Heart left ventricle (tissue), 16 donors: ENCODE measurements at regions not wholly inside any gene's neighbourhood (a gene's known extent, or its start where the extent isn't known, plus 50 kb on each side); places are given as distances from the start of the nearest gene placed in this dataset.

Source experiments
- ATAC-seq, 4 donors: fragments of 200-7000 bp; cut with Tn5 transposase; one replicate each; pipeline ENCODE4 v1.9.1; 2020 to 2022; ENCODE audit warnings: moderate library complexity in 4 of 4, mild to moderate bottlenecking in 3 of 4, moderate number of reproducible peaks in 1 of 4
- DNase-seq, 5 donors: peaks; one replicate each; pipeline ENCODE4 v3.0.0-alpha.2; 2020
- H3K27ac ChIP-seq, 12 donors: fragments of 200-600 bp; sonication (generic) in 4 of 12; one replicate each; pipeline versions ENCODE4 v1.5.0 to v1.8.0; 2016 to 2022; ENCODE audit warnings: mild to moderate bottlenecking in 2 of 12
- H3K27me3 ChIP-seq, 9 donors: fragments of 200-600 bp; sonication (generic) in 2 of 9; one replicate each; pipeline versions ENCODE4 v1.5.1 to v1.8.0; 2016 to 2022; ENCODE audit warnings: mild to moderate bottlenecking in 3 of 9
- H3K36me3 ChIP-seq, 9 donors: fragments of 200-600 bp; sonication (generic) in 2 of 9; one replicate each; pipeline versions ENCODE4 v1.5.0 to v1.8.0; 2018 to 2022; ENCODE audit warnings: mild to moderate bottlenecking in 2 of 9
- H3K4me1 ChIP-seq, 12 donors: fragments of 200-600 bp; sonication (generic) in 4 of 12; one replicate each; pipeline versions ENCODE4 v1.5.0 to v1.8.0; 2016 to 2022; ENCODE audit warnings: mild to moderate bottlenecking in 3 of 12
- H3K4me3 ChIP-seq, 12 donors: fragments of 200-600 bp; sonication (generic) in 4 of 12; one replicate each; pipeline versions ENCODE4 v1.5.0 to v1.8.0; 2017 to 2022; ENCODE audit warnings: mild to moderate bottlenecking in 9 of 12, moderate library complexity in 4 of 12
- H3K9me3 ChIP-seq, 12 donors: fragments of 200-600 bp; sonication (generic) in 4 of 12; one replicate each; pipeline versions ENCODE4 v1.5.0 to v1.8.0; 2016 to 2022; ENCODE audit warnings: mild to moderate bottlenecking in 1 of 12
- POLR2A ChIP-seq, 2 donors: fragments of 450-650 bp; IDR thresholded peaks; one replicate each; pipeline ENCODE4 v1.6.1; 2017; ENCODE audit warnings: antibody characterized with exemption in 2 of 2, mild to moderate bottlenecking in 2 of 2, moderate library complexity in 2 of 2
- WGBS, 4 donors: extraction: QIAGEN DNeasy Blood & Tissue Kit in 2 of 4; methylation state at CpG; one replicate each; pipeline versions ENCODE4 v1.1.5 to v1.1.7; 2013 to 2018; 5-methylcytosine and 5-hydroxymethylcytosine counted together
- intact Hi-C, 10 donors: fragments of 100-400 bp; cut with DNase I; formaldehyde crosslinking; loops; one replicate each; pipeline versions ENCODE4 v1.11.1 to v1.14.2; 2022
- TF ChIP-seq, protein P1 (sequence below), 12 donors: fragments of 200-600 bp; sonication (generic) in 4 of 12; IDR thresholded peaks; one replicate each; pipeline versions ENCODE4 v1.5.0 to v1.8.0; 2018 to 2022; ENCODE audit warnings: antibody characterized with exemption in 12 of 12, mild to moderate bottlenecking in 5 of 12
- donor health status: ischemic (EF 13 %, LVEDD 7.1; RV severe dilation, severe dysfunction).
- donor health status: healthy with polysubstance abuse.
- donor health status: DM: no; HTN: yes; CAD: no.
- donor health status: DM: no; HTN: no; CAD: no.
- donor health status: ischemic (EF 25% LVEDD 6.9; RV normal size, moderate dysfunction).
- donor health status: ischemic (EF 25% LVEDD 5.7; RV mildly dilated, moderate dysfunction).
- donor health status: healthy.
- donor health status: DM: yes; HTN: yes; CAD: no.
- donor health status: ischemic (EF 35%, LVEDD 5.7; RV mildly dilated, moderate dysfunction).
- donor health status: nonischemic (EF 11% LVEDD 7.7; RV severe dilation, severe dysfunction).
- donor health status: DM: yes; HTN: yes; CAD: no.
- donor health status: PGD.
- donor health status: ischemic (EF 29% LVEDD 5.4; RV normal size, mild dysfunction).
- donor health status: nonischemic (EF 23%, LVEDD 6.1; RV moderate dilation, normal function).

DNA sequence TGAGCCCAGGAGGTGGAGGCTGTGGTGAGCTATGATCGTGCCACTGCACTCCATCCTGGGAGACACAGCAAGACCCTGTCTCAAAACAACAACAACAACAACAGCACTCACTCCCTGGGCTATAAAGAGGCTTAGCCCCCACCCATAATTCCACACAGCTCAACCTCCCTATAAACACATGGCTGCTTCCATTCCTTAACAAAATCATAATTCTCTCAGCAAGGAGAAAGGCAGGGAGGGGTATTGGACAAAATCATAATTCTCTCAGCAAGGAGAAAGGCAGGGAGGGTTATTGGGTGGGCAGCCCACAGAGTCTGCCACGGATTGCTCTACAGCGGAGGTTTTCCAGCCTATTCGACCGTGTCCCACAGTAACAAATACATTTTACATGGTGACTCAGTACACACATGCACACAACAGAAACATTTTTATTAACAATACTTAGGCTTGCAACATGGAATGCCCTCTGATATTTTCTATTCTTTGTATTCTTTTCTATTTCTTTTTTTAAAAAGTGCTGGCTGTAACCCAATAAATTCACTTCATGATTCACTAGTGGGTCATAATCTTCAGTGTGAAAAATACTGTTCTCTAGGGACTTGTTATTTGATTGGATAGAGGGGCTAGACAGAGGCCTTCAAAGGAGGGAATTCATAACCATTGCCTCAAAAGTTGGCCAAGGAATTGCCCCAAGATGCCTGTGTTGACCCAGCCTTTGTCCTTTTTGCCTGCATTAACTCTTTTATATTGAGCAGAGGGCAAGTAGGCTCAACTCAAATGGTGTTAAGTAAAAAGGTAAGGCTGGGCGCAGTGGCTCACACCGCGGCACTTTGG is 50.6 kb upstream of the ZMYND8 start:
- H3K27ac ChIP-seq: no peak overlapping the region
- intact Hi-C loops: no loop called here
- 90 to 95% (median 92%) methylated on average over 8 of the region's 8 CpGs for WGBS, 4 donors

GRCh38 chr20:47411161-47411560 is 54.7 kb upstream of the ZMYND8 start:
- Histone ChIP-seq H3K4me3 (peak overlapping the region in 1 of 12 donors; percentile 11), H3K27me3 (no peaks in the 10 kb centered on the region), H3K27ac (peak overlapping the region; percentile 33 to 81 (median 62)), H3K9me3 (no peaks in the 10 kb centered on the region), H3K36me3 (no peaks in the 10 kb centered on the region), H3K4me1 (peaks cover 0 to 46% (median 24%) of the 10 kb centered on the region in 12 donors)
- intact Hi-C loops: loop anchor here in 3 of 10 donors (5.0 to 10.0 kb wide), 3 partner anchors 64 to 91 kb away; partner anchors contain the start of gene NCOA3 (in 1 of the 3)
- TF ChIP-seq, protein P1, sequence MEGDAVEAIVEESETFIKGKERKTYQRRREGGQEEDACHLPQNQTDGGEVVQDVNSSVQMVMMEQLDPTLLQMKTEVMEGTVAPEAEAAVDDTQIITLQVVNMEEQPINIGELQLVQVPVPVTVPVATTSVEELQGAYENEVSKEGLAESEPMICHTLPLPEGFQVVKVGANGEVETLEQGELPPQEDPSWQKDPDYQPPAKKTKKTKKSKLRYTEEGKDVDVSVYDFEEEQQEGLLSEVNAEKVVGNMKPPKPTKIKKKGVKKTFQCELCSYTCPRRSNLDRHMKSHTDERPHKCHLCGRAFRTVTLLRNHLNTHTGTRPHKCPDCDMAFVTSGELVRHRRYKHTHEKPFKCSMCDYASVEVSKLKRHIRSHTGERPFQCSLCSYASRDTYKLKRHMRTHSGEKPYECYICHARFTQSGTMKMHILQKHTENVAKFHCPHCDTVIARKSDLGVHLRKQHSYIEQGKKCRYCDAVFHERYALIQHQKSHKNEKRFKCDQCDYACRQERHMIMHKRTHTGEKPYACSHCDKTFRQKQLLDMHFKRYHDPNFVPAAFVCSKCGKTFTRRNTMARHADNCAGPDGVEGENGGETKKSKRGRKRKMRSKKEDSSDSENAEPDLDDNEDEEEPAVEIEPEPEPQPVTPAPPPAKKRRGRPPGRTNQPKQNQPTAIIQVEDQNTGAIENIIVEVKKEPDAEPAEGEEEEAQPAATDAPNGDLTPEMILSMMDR (IDR thresholded peaks at IDR 0.05): no peak
- peak in 1 of 2 donors; percentile 29 for TF ChIP-seq POLR2A (IDR thresholded peaks at IDR 0.05)
- DNase-seq: peak in 2 of 5 donors; percentile 22 to 45
- 14 to 47% (median 19%) methylated on average over 5 of the region's 5 CpGs for WGBS, 4 donors
- peak; percentile 78 to 80 (median 79) for ATAC-seq

More for the DNA sequence above, 50.6 kb upstream of the ZMYND8 start:
- no peak for TF ChIP-seq POLR2A (IDR thresholded peaks at IDR 0.05)
- TF ChIP-seq, protein P1 (IDR thresholded peaks at IDR 0.05): no peak
- peaks cover 0 to 20% (median 12%) of the 10 kb centered on the region in 12 donors for H3K4me1 ChIP-seq
- ATAC-seq (no peak), DNase-seq (no peak)
- no peaks in the 10 kb centered on the region for H3K36me3 ChIP-seq
- no peaks in the 10 kb centered on the region for H3K27me3 ChIP-seq
- no peaks in the 10 kb centered on the region for H3K9me3 ChIP-seq
- H3K4me3 ChIP-seq: no peak overlapping the region

DNA sequence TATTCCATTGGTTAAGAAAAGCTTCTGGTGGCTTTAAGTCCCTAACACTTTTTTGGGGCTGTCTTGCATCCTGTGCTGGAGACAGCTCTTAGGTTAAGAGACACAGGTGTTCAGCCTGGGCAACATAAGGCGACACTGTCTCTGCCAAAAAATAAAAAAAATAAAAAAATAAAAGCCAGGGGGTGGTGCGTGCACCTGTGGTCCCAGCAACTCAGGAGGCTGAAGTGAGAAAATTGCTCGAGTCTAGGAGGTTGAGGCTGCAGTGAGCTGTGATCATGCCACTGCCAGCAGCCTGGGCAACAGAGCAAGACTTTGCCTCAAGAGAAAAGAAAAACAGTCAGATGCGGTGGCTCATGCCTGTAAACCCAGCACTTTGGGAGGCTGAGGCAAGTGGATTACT is 55.6 kb upstream of the ZMYND8 start:
- no peaks in the 10 kb centered on the region for H3K9me3 ChIP-seq
- H3K4me3 ChIP-seq: no peak overlapping the region
- DNase-seq: no peak
- peak overlapping the region; percentile 12 to 81 (median 60) for H3K27ac ChIP-seq
- no peaks in the 10 kb centered on the region for H3K27me3 ChIP-seq
- TF ChIP-seq POLR2A (IDR thresholded peaks at IDR 0.05): no peak
- TF ChIP-seq, protein P1 (IDR thresholded peaks at IDR 0.05): no peak
- H3K36me3 ChIP-seq: no peaks in the 10 kb centered on the region
- peaks cover 0 to 46% (median 24%) of the 10 kb centered on the region in 12 donors for H3K4me1 ChIP-seq
- intact Hi-C loops: loop anchor here in 3 of 10 donors (5.0 to 10.0 kb wide), 3 partner anchors 63 to 90 kb away; partner anchors contain the start of gene NCOA3 (in 1 of the 3)
- ATAC-seq: no peak
- 95 to 98% (median 96%) methylated on average over 4 of the region's 4 CpGs for WGBS, 4 donors

DNA sequence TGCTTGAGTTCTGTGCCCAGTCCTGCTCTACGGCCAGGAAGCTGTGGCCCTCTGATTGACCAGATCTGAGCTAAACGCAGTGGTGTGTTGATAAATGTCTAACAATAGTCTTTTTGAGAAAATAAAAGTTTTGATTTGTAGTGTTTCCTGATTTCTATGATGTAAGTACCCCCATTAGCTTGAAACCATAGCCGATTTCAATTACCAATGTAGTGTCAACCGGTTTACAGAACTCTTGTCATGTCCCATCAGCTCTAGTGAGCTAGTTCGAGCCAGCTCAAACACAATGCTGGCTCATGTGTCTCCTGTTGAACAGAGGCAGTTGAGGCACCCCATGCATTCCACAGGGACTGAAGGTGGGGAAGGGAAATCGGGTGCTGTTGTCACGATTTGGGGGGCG is 56.7 kb upstream of the ZMYND8 start:
- Histone ChIP-seq H3K4me1 (peaks cover 0 to 56% (median 24%) of the 10 kb centered on the region in 12 donors), H3K36me3 (no peaks in the 10 kb centered on the region), H3K9me3 (no peaks in the 10 kb centered on the region), H3K27ac (peak overlapping the region in 1 of 12 donors; percentile 20), H3K4me3 (no peak overlapping the region), H3K27me3 (no peaks in the 10 kb centered on the region)
- no peak for TF ChIP-seq POLR2A (IDR thresholded peaks at IDR 0.05)
- TF ChIP-seq, protein P1 (IDR thresholded peaks at IDR 0.05): no peak
- intact Hi-C loops: loop anchor here in 3 of 10 donors (5.0 to 10.0 kb wide), 3 partner anchors 62 to 89 kb away; partner anchors contain the start of gene NCOA3 (in 1 of the 3)
- ATAC-seq (no peak), DNase-seq (no peak)
- 94 to 96% (median 94%) methylated on average over 8 of the region's 8 CpGs for WGBS, 4 donors
